CD8-positive, alpha-beta memory T cell (primary cell): ENCODE measurements at regions not wholly inside any gene's neighbourhood (a gene's known extent, or its start where the extent isn't known, plus 50 kb on each side); places are given as distances from the start of the nearest gene placed in this dataset.
"Not testable (repeated sequence)": the region's sequence is repeated elsewhere in the genome, so short reads cannot be mapped to it uniquely, and the experiment has no call there.

ENCODE experiments used
- CTCF ChIA-PET: fragments of 350-600 bp; sonication (Branson Sonifier 250); formaldehyde crosslinking; loops from one replicate; lab custom pipeline; 2021; ENCODE audit warnings: antibody characterized with exemption; lab: Charles Lee
- POLR2A ChIA-PET: fragments of 350-600 bp; sonication (Branson Sonifier 250); formaldehyde crosslinking; loops from one replicate; lab custom pipeline; 2021; ENCODE audit warnings: antibody characterized with exemption; lab: Charles Lee
- DNase-seq, 5 donors: peaks; one replicate each; pipeline versions ENCODE4 v3.0.0 to v3.0.0-alpha.2; 2020 to 2022; ENCODE audit warnings: mixed read lengths in 1 of 5
- H3K27ac ChIP-seq: one replicate; pipeline ENCODE4 v1.7.0; 2013; ENCODE audit warnings: low read depth, mild to moderate bottlenecking, low read length, moderate library complexity
- H3K27me3 ChIP-seq: 2 replicates; pipeline ENCODE4 v1.7.0; 2013; ENCODE audit warnings: low read length, mild to moderate bottlenecking; ENCODE audit not compliant: insufficient read depth, poor library complexity, severe bottlenecking
- H3K36me3 ChIP-seq: 2 replicates; pipeline ENCODE4 v1.7.0; 2013; ENCODE audit warnings: mild to moderate bottlenecking, low read length, moderate library complexity; ENCODE audit not compliant: insufficient read depth
- H3K4me1 ChIP-seq: 2 replicates; pipeline ENCODE4 v1.7.0; 2013; ENCODE audit warnings: mild to moderate bottlenecking, low read length, moderate library complexity; ENCODE audit not compliant: insufficient read depth
- H3K4me3 ChIP-seq: 2 replicates; pipeline ENCODE4 v1.7.0; 2013; ENCODE audit warnings: mild to moderate bottlenecking, low read length
- H3K9me3 ChIP-seq: 2 replicates; pipeline ENCODE4 v1.7.0; 2013; ENCODE audit warnings: mild to moderate bottlenecking, low read length
- H3K27ac Mint-ChIP-seq, 8 donors: one replicate each; pipeline ENCODE4 v1.8.0; 2020 to 2021; ENCODE audit warnings: mixed read lengths in 8 of 8, mild to moderate bottlenecking in 6 of 8, inconsistent platforms in 3 of 8, moderate library complexity in 3 of 8
- H3K27me3 Mint-ChIP-seq, 2 donors: one replicate each; pipeline ENCODE4 v1.8.0; 2020 to 2021; ENCODE audit warnings: mixed read lengths in 2 of 2, mild to moderate bottlenecking in 1 of 2, moderate library complexity in 1 of 2
- H3K36me3 Mint-ChIP-seq, 3 donors: one replicate each; pipeline ENCODE4 v1.8.0; 2020 to 2021; ENCODE audit warnings: mixed read lengths in 3 of 3, inconsistent platforms in 1 of 3, mild to moderate bottlenecking in 1 of 3
- H3K4me1 Mint-ChIP-seq, 3 donors: one replicate each; pipeline ENCODE4 v1.8.0; 2020 to 2021; ENCODE audit warnings: mixed read lengths in 3 of 3, inconsistent platforms in 1 of 3, mild to moderate bottlenecking in 1 of 3
- H3K4me3 Mint-ChIP-seq, 7 donors: one replicate each; pipeline ENCODE4 v1.8.0; 2020 to 2021; ENCODE audit warnings: mixed read lengths in 7 of 7, mild to moderate bottlenecking in 6 of 7, moderate library complexity in 4 of 7, inconsistent platforms in 2 of 7
- H3K9me3 Mint-ChIP-seq, 5 donors: one replicate each; pipeline ENCODE4 v1.8.0; 2020 to 2022; ENCODE audit warnings: mixed read lengths in 5 of 5, mild to moderate bottlenecking in 3 of 5, moderate library complexity in 2 of 5, inconsistent platforms in 1 of 5

DNA sequence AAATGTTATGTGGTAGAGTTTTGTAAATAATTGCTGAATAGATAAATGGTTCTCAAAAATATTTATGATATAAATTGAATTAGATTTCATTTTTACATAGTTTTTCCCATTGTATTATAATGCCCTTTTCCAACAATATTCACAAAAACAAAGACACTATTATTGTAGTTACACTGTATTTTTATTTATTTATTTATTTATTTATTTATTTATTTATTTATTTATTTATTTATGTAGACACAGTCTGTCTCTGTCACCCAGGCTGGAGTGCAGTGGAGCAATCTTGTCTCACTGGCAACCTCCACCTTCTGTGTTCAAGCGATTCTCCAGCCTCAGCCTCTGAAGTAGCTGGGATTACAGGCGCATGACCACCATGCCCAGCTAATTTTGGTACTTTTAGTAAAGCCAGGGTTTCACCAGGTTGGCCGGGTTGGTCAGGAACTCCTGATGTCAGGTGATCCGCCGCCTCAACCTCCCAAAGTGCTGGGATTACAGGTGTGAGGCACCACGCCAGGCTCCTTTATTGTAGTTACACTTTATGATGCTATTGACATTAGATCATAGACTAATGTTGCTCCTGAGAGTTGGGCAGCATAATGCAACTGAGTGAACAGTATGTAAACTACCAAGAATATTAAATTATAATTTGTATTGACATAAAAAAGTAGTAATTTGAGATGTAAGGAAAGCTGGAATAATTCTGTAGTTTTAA is 1430.0 kb upstream of the PRMT6 start:
- Mint-ChIP-seq H3K9me3 (peaks cover 0 to 31% (median 13%) of the 10 kb centered on the region in 5 donors), H3K27me3 (no peaks in the 10 kb centered on the region), H3K4me3 (no peak overlapping the region), H3K27ac (no peak overlapping the region), H3K36me3 (no peaks in the 10 kb centered on the region), H3K4me1 (no peaks in the 10 kb centered on the region)
- CTCF ChIA-PET = no interaction called here
- POLR2A ChIA-PET = no interaction called here
- H3K27me3 ChIP-seq = no peaks in the 10 kb centered on the region
- DNase-seq = no peak
- H3K4me3 ChIP-seq = no peak overlapping the region
- H3K36me3 ChIP-seq = no peaks in the 10 kb centered on the region
- H3K27ac ChIP-seq = no peak overlapping the region
- H3K9me3 ChIP-seq = no peaks in the 10 kb centered on the region
- H3K4me1 ChIP-seq = no peaks in the 10 kb centered on the region

DNA sequence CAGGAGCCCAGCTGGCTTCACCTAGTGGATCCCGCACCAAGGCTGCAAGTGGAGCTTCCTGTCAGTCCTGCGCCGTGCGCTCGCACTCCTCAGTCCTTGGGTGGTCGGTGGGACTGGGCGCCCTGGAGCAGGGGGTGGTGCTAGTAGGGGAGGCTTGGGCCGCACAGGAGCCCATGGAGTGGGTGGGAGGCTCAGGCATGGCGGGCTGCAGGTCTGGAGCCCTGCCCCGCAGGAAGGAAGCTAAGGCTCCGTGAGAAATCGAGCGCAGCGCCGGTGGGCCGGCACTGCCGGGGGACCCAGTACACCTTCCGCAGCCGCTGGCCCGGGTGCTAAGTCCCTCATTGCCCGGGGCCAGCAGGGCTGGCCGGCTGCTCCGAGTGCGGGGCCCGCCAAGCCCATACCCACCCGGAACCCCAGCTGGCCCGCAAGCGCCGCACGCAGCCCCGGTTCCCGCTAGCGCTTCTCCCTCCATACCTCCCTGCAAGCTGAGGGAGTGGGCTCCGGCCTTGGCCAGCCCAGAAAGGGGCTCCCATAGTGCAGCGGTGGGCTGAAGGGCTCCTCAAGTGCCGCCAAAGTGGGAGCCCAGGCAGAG is 1425.2 kb upstream of the PRMT6 start:
- H3K4me3 Mint-ChIP-seq, H3K4me1 ChIP-seq, H3K4me3 ChIP-seq, H3K36me3 ChIP-seq, H3K27ac Mint-ChIP-seq, H3K9me3 ChIP-seq, H3K36me3 Mint-ChIP-seq, POLR2A ChIA-PET, CTCF ChIA-PET, DNase-seq, H3K27me3 ChIP-seq, H3K4me1 Mint-ChIP-seq, H3K27me3 Mint-ChIP-seq, H3K27ac ChIP-seq: not testable (repeated sequence)
- H3K9me3 Mint-ChIP-seq = peaks cover 3 to 33% (median 15%) of the 10 kb centered on the region in 5 donors

DNA sequence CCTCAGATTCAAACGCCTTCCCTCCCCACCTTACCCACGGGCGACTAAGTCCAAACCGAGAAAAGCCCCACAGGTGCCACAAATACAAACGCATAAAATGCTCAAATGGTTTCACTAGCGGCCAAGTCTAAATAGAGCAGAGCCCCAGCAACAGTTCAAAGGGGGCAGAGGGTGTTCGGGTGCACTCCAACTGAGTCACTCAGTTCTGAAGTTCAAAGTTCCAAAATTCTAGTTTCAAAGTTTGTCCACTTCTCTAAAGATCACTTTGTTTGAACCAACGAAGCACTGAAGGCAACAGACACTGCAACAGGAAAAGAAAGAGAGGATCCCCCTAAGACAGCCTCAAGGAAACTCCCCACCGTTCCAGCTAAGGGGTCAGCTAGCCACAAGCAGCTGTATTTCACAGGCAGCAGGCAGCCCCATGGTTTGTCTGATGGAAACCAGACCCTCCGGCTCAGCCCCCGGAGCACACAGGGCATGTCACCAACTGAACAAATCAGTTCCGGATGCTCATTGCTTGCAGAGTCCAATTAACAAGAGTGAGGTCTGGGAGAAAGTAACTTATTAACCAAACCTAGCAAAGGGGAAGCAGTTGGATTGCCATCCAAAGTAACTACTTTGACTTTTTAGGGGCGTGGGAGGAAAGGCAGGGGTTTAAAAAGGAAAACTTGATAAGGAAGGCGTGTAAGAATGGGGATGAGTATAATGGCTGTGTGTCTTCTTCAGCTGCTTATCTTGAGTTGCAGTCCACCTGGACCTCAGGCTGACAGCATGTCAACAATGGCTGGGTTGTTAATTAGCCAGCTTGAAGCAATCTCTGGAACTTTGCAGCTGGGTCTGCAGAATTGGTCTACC is 1423.9 kb upstream of the PRMT6 start:
- no peak overlapping the region for H3K27ac Mint-ChIP-seq
- H3K4me3 ChIP-seq = no peak overlapping the region
- ChIA-PET CTCF (no interaction called here), POLR2A (no interaction called here)
- DNase-seq = no peak
- no peak overlapping the region for H3K27ac ChIP-seq
- H3K36me3 ChIP-seq = no peaks in the 10 kb centered on the region
- H3K27me3 ChIP-seq = no peaks in the 10 kb centered on the region
- no peaks in the 10 kb centered on the region for H3K27me3 Mint-ChIP-seq
- H3K4me3 Mint-ChIP-seq = no peak overlapping the region
- no peaks in the 10 kb centered on the region for H3K36me3 Mint-ChIP-seq
- peaks cover 3 to 30% (median 15%) of the 10 kb centered on the region in 5 donors for H3K9me3 Mint-ChIP-seq
- no peaks in the 10 kb centered on the region for H3K4me1 ChIP-seq
- H3K4me1 Mint-ChIP-seq = no peaks in the 10 kb centered on the region
- H3K9me3 ChIP-seq = no peaks in the 10 kb centered on the region

DNA sequence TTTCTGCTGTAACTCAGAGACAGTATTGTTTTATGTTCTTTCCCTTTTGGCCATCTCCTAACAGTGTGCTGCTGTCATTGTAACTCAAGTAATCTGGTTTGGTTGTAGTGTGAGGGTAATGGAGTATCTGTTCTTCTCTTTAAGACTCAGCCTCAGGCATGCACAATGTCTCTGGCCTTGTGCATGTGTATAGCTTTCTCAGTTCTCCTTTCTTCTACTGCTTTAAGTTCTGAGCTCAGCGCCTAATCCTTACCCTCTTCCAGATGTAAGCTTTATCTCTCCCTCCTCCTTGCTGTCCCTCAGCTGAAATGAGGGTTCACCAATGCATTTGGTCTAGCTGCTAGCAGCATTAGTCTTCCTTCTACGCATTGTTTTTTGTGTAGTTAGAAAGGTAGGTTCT is 1420.4 kb upstream of the PRMT6 start:
- Histone ChIP-seq H3K9me3 (no peaks in the 10 kb centered on the region), H3K4me1 (no peaks in the 10 kb centered on the region), H3K27ac (no peak overlapping the region), H3K36me3 (no peaks in the 10 kb centered on the region), H3K4me3 (no peak overlapping the region), H3K27me3 (no peaks in the 10 kb centered on the region)
- peaks cover 0 to 2% (median 0%) of the 10 kb centered on the region in 3 donors for H3K36me3 Mint-ChIP-seq
- DNase-seq = no peak
- H3K4me1 Mint-ChIP-seq = no peaks in the 10 kb centered on the region
- peaks cover 10 to 54% (median 17%) of the 10 kb centered on the region in 5 donors for H3K9me3 Mint-ChIP-seq
- CTCF ChIA-PET = no interaction called here
- H3K27me3 Mint-ChIP-seq = no peaks in the 10 kb centered on the region
- no peak overlapping the region for H3K27ac Mint-ChIP-seq
- H3K4me3 Mint-ChIP-seq = no peak overlapping the region
- POLR2A ChIA-PET = no interaction called here

DNA sequence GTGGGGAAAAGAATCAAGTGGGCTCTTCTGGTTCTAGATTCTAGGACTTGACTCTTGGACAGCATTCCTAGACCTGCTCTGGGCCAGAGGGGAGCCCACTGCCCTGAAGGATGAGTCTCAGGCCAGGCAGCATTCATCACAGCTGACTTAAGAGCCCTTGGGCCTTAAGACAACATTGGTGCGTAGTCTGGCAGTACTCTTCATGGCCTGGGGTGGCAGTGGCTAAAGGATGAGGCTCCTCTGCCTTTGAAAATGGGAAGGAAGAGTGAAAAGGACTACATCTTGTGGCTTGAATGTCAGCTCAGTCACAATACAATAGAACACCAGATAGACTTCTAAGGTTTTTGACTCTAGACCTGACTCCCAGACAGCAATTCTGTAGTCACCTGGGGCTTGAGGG is 1415.1 kb upstream of the PRMT6 start:
- no peak overlapping the region for H3K27ac Mint-ChIP-seq
- Histone ChIP-seq H3K9me3 (no peaks in the 10 kb centered on the region), H3K4me1 (no peaks in the 10 kb centered on the region), H3K27me3 (no peaks in the 10 kb centered on the region), H3K36me3 (no peaks in the 10 kb centered on the region), H3K27ac (no peak overlapping the region), H3K4me3 (no peak overlapping the region)
- peaks cover 0 to 2% (median 0%) of the 10 kb centered on the region in 3 donors for H3K36me3 Mint-ChIP-seq
- ChIA-PET CTCF (no interaction called here), POLR2A (no interaction called here)
- peaks cover 8 to 46% (median 20%) of the 10 kb centered on the region in 5 donors for H3K9me3 Mint-ChIP-seq
- no peak for DNase-seq
- H3K4me3 Mint-ChIP-seq = no peak overlapping the region
- no peaks in the 10 kb centered on the region for H3K27me3 Mint-ChIP-seq
- H3K4me1 Mint-ChIP-seq = no peaks in the 10 kb centered on the region

DNA sequence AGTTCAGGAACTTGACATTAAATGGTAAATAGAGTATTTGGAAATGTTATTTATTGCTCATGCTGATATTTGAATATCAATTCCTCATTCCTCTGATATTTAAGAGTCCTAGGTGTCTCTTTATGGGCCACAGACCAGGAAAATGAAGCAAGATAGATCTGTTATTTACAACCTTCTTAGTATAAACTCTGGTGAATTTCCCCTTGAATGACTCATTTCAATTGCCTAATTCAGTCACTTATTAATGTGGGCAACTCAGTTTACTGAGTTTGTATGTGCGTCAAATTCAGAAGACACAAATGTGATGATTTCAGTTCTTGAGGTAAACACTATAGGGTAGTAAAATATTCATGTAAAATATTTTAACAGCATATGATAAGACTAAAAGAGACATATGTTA is 1404.4 kb upstream of the PRMT6 start:
- no peaks in the 10 kb centered on the region for H3K36me3 ChIP-seq
- ChIA-PET POLR2A (no interaction called here), CTCF (no interaction called here)
- H3K27ac ChIP-seq = no peak overlapping the region
- Mint-ChIP-seq H3K27me3 (no peaks in the 10 kb centered on the region), H3K9me3 (peaks cover 4 to 29% (median 7%) of the 10 kb centered on the region in 5 donors), H3K4me1 (no peaks in the 10 kb centered on the region), H3K36me3 (no peaks in the 10 kb centered on the region), H3K4me3 (no peak overlapping the region), H3K27ac (no peak overlapping the region)
- H3K9me3 ChIP-seq = no peaks in the 10 kb centered on the region
- H3K27me3 ChIP-seq = no peaks in the 10 kb centered on the region
- no peak for DNase-seq
- H3K4me1 ChIP-seq = no peaks in the 10 kb centered on the region
- H3K4me3 ChIP-seq = no peak overlapping the region

DNA sequence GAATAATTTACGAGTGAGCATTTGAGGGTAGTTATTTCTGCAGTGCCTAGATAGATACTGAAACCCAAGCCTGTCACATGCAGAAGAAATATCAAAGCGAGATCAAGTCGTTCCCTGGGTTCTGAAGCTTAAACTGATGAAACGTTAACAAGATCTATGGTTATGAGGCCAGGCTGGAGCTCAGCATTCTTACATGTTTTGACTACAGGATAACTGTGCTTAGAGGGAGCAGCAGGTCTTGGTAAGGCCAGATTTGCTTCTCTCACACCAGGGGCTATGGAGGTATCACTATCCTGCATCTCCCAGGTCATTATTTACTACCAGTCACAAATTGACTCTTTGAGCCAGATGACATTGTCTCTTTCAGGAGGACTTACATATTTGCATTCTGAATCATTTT is 1401.4 kb upstream of the PRMT6 start:
- no peak for DNase-seq
- Mint-ChIP-seq H3K9me3 (peaks cover 6 to 33% (median 7%) of the 10 kb centered on the region in 5 donors), H3K27ac (no peak overlapping the region), H3K4me1 (no peaks in the 10 kb centered on the region), H3K36me3 (no peaks in the 10 kb centered on the region), H3K4me3 (no peak overlapping the region), H3K27me3 (no peaks in the 10 kb centered on the region)
- Histone ChIP-seq H3K27ac (no peak overlapping the region), H3K4me1 (no peaks in the 10 kb centered on the region), H3K9me3 (no peaks in the 10 kb centered on the region), H3K27me3 (no peaks in the 10 kb centered on the region), H3K4me3 (no peak overlapping the region), H3K36me3 (no peaks in the 10 kb centered on the region)
- CTCF ChIA-PET = no interaction called here
- POLR2A ChIA-PET = no interaction called here

DNA sequence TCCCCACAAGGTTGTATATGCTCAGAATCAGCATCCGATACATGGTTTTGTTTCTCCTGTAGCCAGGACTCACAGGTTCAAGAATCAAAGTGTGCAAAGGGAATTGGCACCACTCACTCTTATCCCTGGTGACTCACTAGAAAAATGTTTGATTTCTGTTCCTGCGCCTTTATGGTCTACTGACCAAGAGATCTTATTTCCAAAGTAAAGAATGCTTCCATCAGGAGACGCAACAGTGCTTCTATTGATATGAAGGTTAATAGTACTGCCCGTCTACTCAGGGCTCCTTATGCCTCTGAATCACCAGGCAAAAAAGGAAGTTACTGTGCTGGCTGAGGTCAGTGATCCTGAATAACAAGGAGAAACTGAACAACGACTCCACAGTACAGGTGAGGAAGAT is 1392.0 kb upstream of the PRMT6 start:
- H3K27ac ChIP-seq = no peak overlapping the region
- ChIA-PET CTCF (no interaction called here), POLR2A (no interaction called here)
- no peaks in the 10 kb centered on the region for H3K27me3 Mint-ChIP-seq
- no peak overlapping the region for H3K4me3 ChIP-seq
- peaks cover 4 to 35% (median 9%) of the 10 kb centered on the region in 5 donors for H3K9me3 Mint-ChIP-seq
- no peaks in the 10 kb centered on the region for H3K9me3 ChIP-seq
- no peaks in the 10 kb centered on the region for H3K4me1 Mint-ChIP-seq
- no peak for DNase-seq
- H3K27me3 ChIP-seq = no peaks in the 10 kb centered on the region
- H3K27ac Mint-ChIP-seq = no peak overlapping the region
- H3K4me3 Mint-ChIP-seq = no peak overlapping the region
- H3K36me3 ChIP-seq = no peaks in the 10 kb centered on the region
- no peaks in the 10 kb centered on the region for H3K36me3 Mint-ChIP-seq
- H3K4me1 ChIP-seq = no peaks in the 10 kb centered on the region
